Midbrain (tissue), 1 donor: ENCODE measurements at regions not wholly inside any gene's neighbourhood (a gene's known extent, or its start where the extent isn't known, plus 50 kb on each side); places are given as distances from the start of the nearest gene placed in this dataset.
"Not testable (repeated sequence)": the region's sequence is repeated elsewhere in the genome, so short reads cannot be mapped to it uniquely, and the experiment has no call there.

Experiments
- DNase-seq: peaks from one replicate; lab custom pipeline; 2025; lab: John Stamatoyannopoulos, UW

DNA sequence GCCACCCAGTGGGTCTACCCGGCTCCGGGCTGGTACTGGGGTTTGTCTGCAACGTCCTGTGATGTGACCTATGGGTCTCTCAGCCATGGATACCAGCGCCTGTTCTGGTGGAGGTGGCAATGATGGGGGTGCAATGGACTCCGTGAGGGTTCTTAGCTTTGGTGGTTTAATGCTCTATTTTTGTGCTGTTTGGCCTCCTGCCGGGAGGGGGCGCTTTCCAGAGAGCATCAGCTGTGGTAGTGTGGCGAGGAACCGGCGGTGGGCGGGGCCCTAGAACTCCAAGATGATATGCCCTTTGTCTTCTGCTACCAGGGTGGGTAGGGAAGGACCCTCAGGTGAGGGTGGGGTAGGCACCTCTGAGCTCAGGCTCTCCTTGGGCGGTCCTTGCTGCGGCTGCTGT is 324.1 kb upstream of the ZFP42 start:
- DNase-seq = not testable (repeated sequence)

DNA sequence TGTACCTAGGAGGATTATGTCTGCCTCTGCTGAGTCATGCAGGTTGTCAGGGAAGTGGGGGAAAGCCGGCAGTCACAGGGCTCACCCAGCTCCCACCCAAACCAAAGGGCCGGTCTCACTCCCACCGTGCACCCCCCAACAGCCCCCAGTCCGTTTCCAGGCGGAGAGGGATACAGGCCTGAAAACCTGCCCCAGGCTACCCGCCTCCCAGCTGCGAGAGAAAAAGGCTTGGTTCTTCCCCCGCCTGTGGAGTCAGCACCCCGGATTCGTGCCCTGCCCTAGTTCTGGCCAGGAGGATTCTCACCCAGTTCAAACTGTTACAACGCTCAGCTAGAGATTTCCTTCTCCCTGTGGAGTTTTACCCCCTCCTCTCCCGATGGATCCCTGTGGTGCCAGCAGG is 323.6 kb upstream of the ZFP42 start:
- DNase-seq = not testable (repeated sequence)

DNA sequence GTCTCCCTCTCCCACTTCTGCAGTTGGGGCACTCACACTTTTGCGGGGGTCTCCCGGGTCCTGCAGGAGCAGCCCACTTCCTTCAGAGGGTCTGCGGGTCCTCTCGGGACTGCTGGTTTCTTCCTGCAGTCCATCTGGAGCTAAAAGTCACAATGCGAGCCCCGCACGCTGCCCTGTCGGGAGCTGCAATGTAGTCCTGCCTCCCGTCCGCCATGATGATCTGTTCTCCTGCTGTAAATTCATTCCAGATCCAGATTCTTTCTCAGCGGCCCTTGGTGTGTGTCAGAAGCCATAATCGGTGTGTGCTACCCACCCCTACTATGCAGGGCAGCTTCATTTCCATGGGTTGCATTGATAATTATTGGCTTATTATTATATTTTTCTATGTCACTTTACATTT is 323.0 kb upstream of the ZFP42 start:
- DNase-seq = not testable (repeated sequence)

DNA sequence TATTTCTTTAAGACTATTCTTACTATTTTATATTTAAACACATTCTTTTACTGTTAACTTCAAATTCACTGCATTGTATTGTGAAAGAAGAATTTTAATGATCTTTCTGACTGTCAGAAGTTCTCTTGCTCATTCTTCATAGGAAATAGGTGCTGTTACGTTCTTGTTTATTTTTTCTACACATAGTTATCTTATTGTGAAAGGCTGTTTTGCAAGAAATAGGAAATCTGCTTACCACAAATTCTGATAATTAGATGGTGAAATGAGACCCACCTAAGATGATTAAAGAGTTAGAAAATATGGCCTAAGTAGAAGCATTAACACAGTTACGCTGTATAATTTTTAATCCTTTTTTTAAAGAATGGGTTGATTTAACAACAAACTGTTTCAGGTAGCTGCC is 316.1 kb upstream of the ZFP42 start:
- DNase-seq = no peak

DNA sequence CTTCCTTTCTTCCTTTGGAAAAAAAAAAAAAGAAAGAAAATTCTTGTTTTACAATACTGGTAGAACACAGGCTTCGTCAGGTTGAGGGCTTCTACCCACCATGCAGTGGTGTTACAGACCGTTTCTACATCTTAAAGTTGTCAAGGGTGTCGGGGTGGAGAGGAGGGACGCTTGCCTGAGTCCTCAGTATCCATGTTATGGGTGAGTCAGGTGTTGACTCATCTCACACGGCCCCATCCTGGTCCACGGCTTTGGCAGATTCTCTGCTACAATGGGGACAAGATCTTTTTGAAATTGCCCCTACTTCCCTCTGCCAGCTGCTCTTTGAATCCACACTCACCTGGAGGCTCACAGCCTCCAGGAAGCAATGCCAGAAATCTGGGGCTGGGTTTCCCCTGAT is 310.3 kb upstream of the ZFP42 start:
- DNase-seq = no peak

DNA sequence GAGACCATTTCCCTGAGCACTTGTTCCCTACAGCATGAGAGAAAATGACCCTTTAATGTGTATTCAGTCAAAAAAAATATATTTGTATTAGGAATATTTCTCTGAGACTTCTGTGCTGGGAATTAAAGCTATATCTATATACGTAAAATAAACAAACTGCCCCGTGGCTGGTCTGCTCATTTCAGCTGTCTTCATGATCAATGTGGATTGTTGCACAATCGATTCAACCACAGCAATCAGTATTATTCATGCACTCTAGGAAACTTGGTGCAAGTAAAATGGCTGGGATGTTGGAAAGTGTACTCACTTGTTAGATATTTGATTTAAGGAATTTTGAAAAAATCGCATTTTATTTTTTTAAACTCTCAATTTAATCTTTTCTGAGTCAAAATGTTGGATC is 307.9 kb upstream of the ZFP42 start:
- DNase-seq = no peak

DNA sequence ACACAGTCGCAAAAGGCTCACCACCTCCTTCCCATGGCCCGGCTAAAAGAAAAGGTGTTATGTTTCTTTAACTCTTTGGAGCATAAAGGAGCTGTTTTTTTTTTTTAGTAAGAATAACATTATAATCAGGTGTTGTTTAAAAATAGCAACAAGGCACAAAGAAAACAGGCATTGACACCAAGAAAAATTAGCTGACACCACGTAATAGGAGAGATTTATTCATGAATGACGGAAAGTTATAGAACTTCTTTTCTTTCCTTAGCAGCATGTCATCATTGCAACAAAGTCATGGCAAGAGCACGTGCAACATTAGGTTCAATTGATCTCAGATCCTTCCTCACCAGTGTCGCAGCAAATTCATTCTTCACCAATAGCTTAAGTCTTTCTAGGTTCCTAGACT is 302.9 kb upstream of the ZFP42 start:
- no peak for DNase-seq

DNA sequence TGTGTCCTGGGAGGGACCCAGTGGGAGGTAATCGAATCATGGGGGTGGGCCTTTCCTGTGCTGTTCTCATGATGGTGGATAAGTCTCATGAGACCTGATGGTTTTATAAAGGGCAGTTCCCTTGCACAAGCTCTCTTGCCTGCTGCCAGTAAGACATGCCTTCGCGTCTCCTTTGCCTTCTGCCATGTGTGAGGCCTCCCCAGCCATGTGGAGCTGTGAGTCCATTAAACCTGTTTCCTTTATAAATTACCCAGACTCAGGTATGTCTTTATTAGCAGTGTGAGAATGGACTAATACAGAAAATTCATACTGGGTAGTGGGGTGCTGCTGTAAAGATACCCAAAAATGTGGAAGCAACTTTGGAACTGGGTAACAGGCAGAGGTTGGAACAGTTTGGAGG is 300.0 kb upstream of the ZFP42 start:
- not testable (repeated sequence) for DNase-seq

DNA sequence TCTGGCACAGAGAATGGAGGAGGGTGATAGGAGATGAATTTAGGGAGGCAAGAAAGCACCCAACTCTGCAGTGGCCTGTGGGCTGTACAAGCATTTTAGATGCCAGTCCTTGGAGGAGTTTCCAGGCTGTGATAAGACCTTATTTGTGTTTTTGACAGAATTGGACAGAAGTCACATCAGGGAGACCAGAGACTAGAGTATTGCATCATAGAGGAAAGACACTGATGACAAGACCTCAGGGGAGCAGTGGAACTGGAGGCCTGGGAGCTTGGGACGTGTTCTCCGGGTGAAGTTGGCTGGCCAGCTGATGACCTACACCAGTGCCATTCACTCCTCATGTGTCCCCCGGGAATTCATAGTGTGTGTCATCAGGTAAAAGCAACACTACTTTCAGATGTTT is 284.0 kb upstream of the ZFP42 start:
- DNase-seq = no peak

DNA sequence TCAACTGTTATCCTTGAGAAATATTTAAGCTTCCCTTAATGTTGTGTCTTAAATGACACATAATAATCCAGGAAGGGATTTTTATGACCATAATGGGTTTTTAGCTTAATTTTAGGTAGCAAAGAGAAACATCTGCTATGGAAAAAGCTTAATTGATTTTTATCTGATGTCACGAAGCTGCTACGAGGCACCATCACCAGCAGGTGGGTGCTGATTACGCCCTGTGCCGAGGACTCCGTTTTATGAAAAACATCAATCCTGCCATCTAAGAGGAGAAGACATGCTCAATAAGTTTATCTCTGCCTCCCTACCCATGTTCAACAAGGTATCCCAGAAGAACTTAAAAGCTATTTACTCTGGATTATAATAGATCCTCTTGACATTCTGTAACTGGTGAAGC is 280.6 kb upstream of the ZFP42 start:
- DNase-seq = no peak

DNA sequence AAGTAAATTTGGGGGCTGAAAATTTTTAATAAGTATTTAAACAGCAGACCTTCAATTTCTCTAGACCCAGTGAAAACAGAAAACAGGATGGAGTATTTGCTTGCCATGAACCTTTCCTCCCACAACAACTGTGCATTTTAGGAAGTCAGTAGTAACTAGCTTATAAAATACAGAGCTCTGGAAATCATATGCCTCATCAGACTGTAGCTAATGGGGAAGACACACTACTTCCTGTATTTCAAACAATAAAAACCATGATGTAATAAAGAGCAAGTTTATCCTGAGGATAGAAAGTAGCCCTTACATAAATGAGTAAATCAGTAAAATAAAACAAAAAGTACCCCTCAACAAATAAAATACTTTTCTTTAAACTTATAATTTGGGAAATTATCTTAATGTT is 280.1 kb upstream of the ZFP42 start:
- no peak for DNase-seq

DNA sequence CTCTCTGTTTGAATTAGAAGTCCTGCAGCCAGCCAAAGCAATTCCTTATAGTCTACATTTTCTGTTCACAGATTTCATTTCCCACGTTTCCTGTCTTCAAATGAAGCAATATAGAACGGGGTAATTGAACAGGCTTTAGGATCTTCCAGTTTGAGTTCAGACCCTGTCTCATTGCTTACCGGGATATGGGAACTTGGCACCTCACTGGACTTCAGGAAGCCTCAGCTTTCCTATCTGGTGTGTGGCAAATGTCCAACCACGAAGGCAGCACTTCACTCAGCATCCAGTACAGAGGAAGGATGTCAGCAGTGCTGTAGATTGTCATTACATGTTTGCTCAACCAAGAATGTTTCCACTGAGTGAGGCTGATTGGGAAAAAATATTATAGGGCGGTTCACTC is 271.1 kb upstream of the ZFP42 start:
- no peak for DNase-seq

DNA sequence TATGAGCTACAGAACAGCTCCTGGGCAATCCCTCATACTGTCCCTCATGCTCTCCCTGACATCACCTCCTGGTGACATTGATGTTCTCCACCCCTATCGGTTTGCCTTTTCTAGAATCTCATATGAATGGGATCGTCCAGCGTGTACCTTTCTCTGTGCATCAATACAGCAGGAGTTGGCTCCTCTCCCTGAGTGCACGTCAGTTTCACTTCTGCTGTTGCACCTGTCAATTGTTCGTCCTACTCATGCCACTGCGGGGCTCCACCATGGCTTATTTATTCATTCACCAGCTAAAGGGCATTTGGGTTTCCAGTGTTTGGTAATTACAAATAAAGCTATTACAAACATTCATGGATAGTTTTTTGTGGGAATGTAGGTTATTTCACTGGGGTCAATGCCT is 269.1 kb upstream of the ZFP42 start:
- no peak for DNase-seq

DNA sequence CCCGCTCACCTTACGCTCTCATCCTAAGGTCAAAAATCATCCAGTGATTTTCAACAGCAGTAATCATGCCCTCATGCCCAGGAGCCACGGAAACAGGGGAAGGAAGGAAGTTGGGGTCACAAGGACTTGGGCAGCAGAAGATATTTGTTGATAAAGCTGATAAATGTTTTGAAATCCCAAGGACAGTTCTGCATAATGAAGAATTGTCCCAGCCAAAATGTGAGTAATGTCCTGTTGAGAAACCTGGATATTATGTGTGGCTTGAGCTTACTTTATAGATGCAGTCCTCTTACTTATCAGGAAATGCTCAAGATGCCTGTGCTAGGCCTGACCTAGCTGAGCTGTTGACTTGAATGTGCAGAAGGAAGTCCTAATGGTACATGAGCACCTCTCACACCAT is 263.0 kb upstream of the ZFP42 start:
- DNase-seq = no peak

DNA sequence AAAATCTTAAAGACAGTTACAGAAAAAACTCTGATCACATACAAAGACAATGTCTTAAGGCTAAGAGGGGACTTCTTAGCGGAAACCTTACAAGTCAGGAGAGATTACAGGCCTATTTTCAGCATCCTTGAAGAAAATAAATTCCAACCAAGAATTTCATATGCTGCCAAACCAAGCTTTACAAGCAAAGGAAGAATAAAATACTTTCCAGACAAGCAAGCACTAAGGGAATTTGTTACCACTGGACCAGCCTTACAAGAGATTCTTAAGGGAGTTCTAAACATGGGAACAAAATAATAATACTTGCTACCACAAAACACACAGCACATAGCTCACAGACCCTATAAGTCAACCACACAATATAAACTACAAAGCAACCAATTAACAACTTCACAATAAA is 255.8 kb upstream of the ZFP42 start:
- no peak for DNase-seq

DNA sequence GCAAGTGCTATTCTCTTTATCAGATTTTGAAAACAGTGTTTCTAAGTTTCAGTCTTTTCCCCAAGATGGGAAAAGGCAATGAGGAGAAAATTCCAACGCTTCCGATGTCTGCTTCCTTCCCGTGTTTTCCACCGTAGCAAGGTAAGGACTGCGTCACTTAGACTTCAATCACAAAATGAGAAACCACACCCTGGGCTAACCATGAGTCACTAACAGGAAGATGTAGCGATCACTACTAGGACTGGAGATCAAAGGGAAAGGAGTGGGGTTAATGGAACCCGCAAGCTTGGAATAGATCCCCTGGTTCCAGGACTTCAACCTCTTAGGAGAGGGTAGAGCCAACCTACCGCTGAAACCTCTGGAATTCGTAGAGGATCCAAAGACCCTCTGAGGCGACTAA is 250.7 kb upstream of the ZFP42 start:
- no peak for DNase-seq

DNA sequence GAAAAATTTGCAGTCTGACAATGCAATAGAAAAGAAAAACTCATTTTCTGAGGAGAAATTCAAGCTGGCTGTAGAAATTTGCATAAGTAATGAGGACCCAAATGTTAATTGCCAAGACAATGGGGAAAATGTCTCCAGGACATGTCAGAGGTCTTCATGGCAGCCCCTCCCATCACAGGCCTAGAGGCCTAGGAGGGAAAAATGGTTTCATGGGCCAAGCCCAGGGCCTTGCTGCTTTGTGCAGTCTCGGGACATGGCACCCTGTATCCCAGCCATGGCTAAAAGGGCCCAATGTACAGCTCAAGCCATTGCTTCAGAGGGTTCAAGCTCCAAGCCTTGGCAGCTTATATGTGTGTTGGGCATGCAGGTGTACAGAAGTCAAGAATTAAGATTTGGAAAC is 244.9 kb upstream of the ZFP42 start:
- not testable (repeated sequence) for DNase-seq

DNA sequence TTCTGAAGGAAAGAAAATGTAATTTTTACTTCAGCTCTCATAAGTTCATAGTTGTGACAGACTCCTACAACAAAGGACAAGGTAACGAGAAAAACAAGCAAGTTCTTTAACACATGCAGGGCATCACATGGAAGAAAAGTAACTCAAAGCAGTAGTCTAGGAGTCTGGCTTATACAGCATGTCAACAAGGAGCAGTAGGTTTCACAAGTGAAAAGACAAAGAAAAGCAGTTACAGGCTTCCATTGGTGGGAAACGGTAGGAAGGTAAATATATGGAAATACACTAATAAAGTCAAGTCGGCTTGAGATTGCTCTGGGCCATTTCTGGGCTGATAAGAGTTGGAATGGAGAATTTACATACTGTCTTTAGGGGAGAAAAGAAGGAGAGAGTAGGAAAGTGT is 228.4 kb upstream of the ZFP42 start:
- no peak for DNase-seq

DNA sequence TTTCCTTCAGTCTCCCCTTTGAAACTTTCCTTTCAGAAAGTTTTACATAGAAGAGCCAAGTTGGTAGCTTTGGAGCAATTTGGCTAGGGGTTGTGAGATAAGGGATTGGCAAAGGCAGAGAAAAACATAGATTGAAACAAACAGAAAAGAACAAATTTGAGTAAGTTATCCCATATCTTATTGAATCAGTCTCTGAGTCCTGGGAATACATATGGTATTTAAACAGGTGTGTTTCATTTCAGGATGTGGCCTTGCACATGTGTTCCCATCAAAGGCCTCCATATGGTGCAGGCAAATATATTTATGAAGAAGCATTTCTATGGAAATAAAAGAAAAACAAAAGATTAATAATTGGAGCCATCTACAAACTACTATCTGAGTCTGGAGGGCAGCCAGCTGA is 227.9 kb upstream of the ZFP42 start:
- no peak for DNase-seq

DNA sequence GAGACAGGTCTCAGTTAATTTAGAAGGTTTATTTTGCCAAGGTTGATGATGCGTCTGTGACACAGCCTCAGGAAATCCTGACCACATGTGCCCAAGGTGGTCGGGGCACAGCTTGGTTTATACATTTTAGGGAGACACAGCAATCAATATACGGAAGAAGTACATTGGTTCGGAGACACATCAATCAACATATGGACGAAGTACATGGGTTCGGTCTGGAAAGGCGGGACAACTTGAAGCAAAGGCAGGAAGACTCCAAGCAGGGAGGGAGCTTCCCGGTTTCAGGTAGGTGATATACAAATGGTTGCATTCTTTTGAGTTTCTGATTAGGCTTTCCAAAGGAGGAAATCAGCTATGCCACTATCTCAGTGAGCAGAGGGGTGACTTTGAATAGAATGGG is 225.2 kb upstream of the ZFP42 start:
- no peak for DNase-seq

DNA sequence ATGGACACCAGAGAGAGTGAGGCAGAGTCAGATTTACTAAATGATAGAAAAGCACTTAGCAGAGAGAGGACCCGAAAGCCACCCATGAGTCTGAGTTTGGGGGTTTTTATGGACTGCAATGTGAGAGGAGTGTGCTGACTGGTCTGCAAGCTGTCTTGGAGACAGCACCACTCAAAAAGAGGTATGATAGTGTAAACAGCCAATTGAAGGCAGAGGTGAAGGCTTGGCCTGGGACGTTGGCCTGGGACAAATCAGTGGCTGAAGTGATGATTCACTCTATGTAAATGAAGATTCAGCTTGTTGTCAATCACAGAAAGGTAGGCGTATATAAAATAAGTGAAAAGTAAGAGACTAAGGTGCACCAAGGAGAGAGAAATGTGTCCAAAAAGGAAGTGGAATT is 217.6 kb upstream of the ZFP42 start:
- DNase-seq = no peak

DNA sequence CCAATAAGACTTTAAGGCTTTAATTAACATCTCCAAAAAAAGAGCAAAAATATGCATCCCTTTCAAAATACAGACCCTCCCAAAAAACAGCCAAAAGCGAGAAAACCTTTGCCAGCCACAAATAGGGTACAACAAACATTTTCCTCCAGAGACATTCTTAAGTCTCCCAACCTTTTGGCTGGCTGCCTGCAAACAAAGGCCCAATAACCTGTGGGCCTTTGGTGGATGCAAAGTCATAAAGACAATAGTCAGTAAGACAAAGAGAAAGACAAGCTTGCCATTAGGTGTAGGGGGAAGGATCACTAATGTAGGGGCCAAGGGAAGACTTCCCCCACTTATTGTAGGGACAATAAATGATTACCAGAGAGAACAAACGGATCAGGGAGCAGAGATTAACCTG is 215.5 kb upstream of the ZFP42 start:
- no peak for DNase-seq

DNA sequence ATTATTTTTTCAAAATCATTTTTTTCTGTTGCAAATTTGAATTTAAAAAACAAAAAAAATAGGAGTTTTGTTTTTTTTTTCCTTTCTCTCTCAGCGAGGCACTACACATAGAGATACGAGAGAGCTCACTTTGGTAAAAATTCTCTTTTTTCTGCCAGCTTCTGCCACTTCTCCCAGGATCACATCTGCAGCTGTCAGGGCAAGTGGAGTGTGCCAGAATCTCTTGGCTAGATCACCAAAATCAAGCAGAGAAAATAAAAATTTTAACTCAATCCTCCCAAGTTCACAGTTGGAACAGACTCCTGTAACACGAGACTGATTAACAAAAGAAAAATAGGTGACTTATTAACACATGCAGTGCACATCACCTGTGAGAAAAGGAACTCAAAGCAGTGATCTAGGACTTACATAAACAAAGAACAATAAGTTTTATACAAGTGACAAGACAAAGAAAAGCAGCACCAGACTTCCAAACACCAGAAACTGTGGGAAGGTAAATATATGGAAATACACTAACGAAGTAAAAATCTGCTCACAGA is 213.2 kb upstream of the ZFP42 start:
- DNase-seq = no peak

DNA sequence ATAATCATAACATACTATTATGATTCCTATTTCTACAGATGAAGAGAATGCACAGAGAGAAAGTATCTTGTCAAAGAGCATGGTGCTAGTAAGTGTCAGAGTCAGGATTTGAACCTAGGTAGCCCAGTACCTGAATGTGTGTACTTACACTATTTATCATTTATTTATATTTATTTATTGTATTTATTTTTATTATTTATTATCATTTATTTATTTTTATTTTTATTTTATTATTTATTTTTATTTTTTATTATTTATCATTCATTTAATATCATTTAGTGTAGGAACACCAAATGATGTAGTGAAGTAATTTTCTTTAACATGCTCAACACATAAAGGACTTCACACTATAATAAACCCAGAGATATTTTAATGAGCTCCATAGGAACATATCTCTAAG is 209.4 kb upstream of the ZFP42 start:
- no peak for DNase-seq

DNA sequence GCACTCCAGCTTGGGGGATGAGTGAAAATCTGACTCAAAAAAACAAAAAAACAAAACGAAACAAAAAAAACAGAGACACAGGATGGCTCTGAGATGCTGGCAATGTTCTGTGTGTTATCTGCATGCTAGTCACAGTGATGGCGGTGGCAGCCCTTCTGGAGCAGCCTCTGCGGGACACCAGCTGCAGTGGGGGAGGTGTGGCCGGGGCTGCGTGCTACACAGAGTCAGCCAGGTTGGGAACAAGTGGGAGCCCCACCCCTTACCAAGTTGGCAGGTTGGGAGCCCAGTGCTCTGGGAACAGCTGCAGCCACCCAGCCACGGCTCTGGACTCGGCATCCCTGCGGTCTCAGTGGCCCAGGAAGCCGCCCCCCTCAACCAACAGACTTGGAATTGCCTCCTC is 206.5 kb upstream of the ZFP42 start:
- no peak for DNase-seq
